ENCODE measurements at regions not wholly inside any gene's neighbourhood (a gene's known extent, or its start where the extent isn't known, plus 50 kb on each side); places are given as distances from the start of the nearest gene placed in this dataset.

- ATAC-seq = no peak
- no peak for DNase-seq
Measured at GRCh38 chrX:14476205-14476604, 53.1 kb upstream of the GLRA2 start.

GRCh38 chrX:14449773-14450172 lies 79.6 kb upstream of the GLRA2 start:
- DNase-seq = no peak
- no peak for ATAC-seq

- ATAC-seq (no peak), DNase-seq (no peak)
Measured at GRCh38 chrX:14448406-14448805, 80.9 kb upstream of the GLRA2 start.

GRCh38 chrX:14440106-14440505 lies 89.2 kb upstream of the GLRA2 start:
- ATAC-seq = no peak
- DNase-seq = no peak

GRCh38 chrX:14427614-14428013 lies 101.7 kb upstream of the GLRA2 start:
- DNase-seq (no peak), ATAC-seq (no peak)

GRCh38 chrX:14420841-14421240 lies 108.5 kb upstream of the GLRA2 start:
- no peak for ATAC-seq

GRCh38 chrX:14412686-14413085 lies 116.7 kb upstream of the GLRA2 start:
- DNase-seq (no peak), ATAC-seq (no peak)

More at GRCh38 chrX:14420841-14421240, 108.5 kb upstream of the GLRA2 start:
- no peak for DNase-seq

- DNase-seq = no peak
- ATAC-seq = no peak
Measured at GRCh38 chrX:14411326-14411725, 118.0 kb upstream of the GLRA2 start.

GRCh38 chrX:14409341-14409740 lies 120.0 kb upstream of the GLRA2 start:
- DNase-seq (no peak), ATAC-seq (no peak)

- no peak for ATAC-seq
- no peak for DNase-seq
Measured at GRCh38 chrX:14406225-14406624, 123.1 kb upstream of the GLRA2 start.

GRCh38 chrX:14398725-14399124 lies 130.6 kb upstream of the GLRA2 start:
- ATAC-seq (no peak), DNase-seq (no peak)

- ATAC-seq (no peak), DNase-seq (no peak)
Measured at GRCh38 chrX:14389682-14390081, 139.7 kb upstream of the GLRA2 start.

- DNase-seq (no peak), ATAC-seq (no peak)
Measured at GRCh38 chrX:14386981-14387380, 142.4 kb upstream of the GLRA2 start.

GRCh38 chrX:14380044-14380443 lies 149.3 kb upstream of the GLRA2 start:
- DNase-seq (no peak), ATAC-seq (no peak)

GRCh38 chrX:14377427-14377826 lies 151.9 kb upstream of the GLRA2 start:
- no peak for ATAC-seq

GRCh38 chrX:14363728-14364127 lies 165.6 kb upstream of the GLRA2 start:
- no peak for DNase-seq
- ATAC-seq = no peak

More at GRCh38 chrX:14377427-14377826, 151.9 kb upstream of the GLRA2 start:
- DNase-seq = no peak

- ATAC-seq (no peak), DNase-seq (no peak)
Measured at GRCh38 chrX:14362721-14363120, 166.6 kb upstream of the GLRA2 start.

- no peak for ATAC-seq
- no peak for DNase-seq
Measured at GRCh38 chrX:14361435-14361834, 167.9 kb upstream of the GLRA2 start.

- DNase-seq (no peak), ATAC-seq (no peak)
Measured at GRCh38 chrX:14359727-14360126, 169.6 kb upstream of the GLRA2 start.

- DNase-seq (no peak), ATAC-seq (no peak)
Measured at GRCh38 chrX:14359316-14359715, 170.0 kb upstream of the GLRA2 start.

GRCh38 chrX:14357314-14357713 lies 172.0 kb upstream of the GLRA2 start:
- DNase-seq (no peak), ATAC-seq (no peak)

GRCh38 chrX:14356401-14356800 lies 172.9 kb upstream of the GLRA2 start:
- ATAC-seq = no peak

GRCh38 chrX:14355556-14355955 lies 173.8 kb upstream of the GLRA2 start:
- ATAC-seq = no peak

More at GRCh38 chrX:14356401-14356800, 172.9 kb upstream of the GLRA2 start:
- DNase-seq = no peak

GRCh38 chrX:14354521-14354920 lies 174.8 kb upstream of the GLRA2 start:
- ATAC-seq (no peak), DNase-seq (no peak)

More at GRCh38 chrX:14355556-14355955, 173.8 kb upstream of the GLRA2 start:
- DNase-seq = no peak

- DNase-seq = no peak
- ATAC-seq = no peak
Measured at GRCh38 chrX:14352511-14352910, 176.8 kb upstream of the GLRA2 start.

Data from stimulated activated naive CD8-positive, alpha-beta T cell treated with anti-CD3 and anti-CD28 coated beads, Interleukin-15, Interleukin-2, amounts not matched to agents 100 U/mL and 50 U/mL, for 24 hours (primary cell).